Keratinocyte (primary cell): ENCODE measurements at regions not wholly inside any gene's neighbourhood (a gene's known extent, or its start where the extent isn't known, plus 50 kb on each side); places are given as distances from the start of the nearest gene placed in this dataset.

Experiments used
- DNase-seq: peaks from one replicate; pipeline ENCODE4 v3.0.0-alpha.2; 2011; ENCODE audit warnings: low read depth, missing footprints, low spot score
- FAIRE-seq: peaks from 2 replicates; lab custom pipeline; 2011; peaks lifted over from hg19 to GRCh38; lab: Jason Lieb, UNC
- H2AFZ ChIP-seq: 2 replicates; pipeline ENCODE4 v1.6.0; 2012; ENCODE audit warnings: low read length, control low read depth, inconsistent platforms; ENCODE audit not compliant: control insufficient read depth
- H3K27ac ChIP-seq: 2 replicates; pipeline ENCODE4 v1.5.1; 2011; ENCODE audit warnings: low read length; ENCODE audit not compliant: control insufficient read depth, insufficient read depth
- H3K27me3 ChIP-seq: 3 replicates; pipeline ENCODE4 v1.6.0; 2011; ENCODE audit warnings: low read length; ENCODE audit not compliant: control insufficient read depth, insufficient read depth; ENCODE audit errors: extremely low read depth
- H3K36me3 ChIP-seq, 2 experiments: 2 replicates in 1 of 2; 3 replicates in 1 of 2; pipeline ENCODE4 v1.5.1; 2011; ENCODE audit warnings: low read length in 2 of 2, mild to moderate bottlenecking in 1 of 2; ENCODE audit not compliant: control insufficient read depth in 2 of 2, insufficient read depth in 2 of 2; ENCODE audit errors: extremely low read depth in 1 of 2
- H3K4me1 ChIP-seq: 3 replicates; pipeline ENCODE4 v1.5.1; 2011; ENCODE audit warnings: low read length; ENCODE audit not compliant: control insufficient read depth, insufficient read depth; ENCODE audit errors: extremely low read depth
- H3K4me2 ChIP-seq: 3 replicates; pipeline ENCODE4 v1.6.0; 2011; ENCODE audit warnings: low read depth, low read length; ENCODE audit not compliant: control insufficient read depth, insufficient read depth; ENCODE audit errors: extremely low read depth
- H3K4me3 ChIP-seq, 3 experiments: fragments of 200-600 bp in 1 of 3; sonication (generic) in 1 of 3; 2 replicates in 2 of 3; 3 replicates in 1 of 3; pipeline ENCODE4 v1.5.1; 2011 to 2016; ENCODE audit warnings: low read length in 3 of 3, mild to moderate bottlenecking in 3 of 3, control low read depth in 2 of 3, inconsistent platforms in 1 of 3, low read depth in 1 of 3, mixed read lengths in 1 of 3, mixed run types in 1 of 3, moderate library complexity in 1 of 3; ENCODE audit not compliant: control insufficient read depth in 2 of 3, insufficient read depth in 2 of 3; ENCODE audit errors: extremely low read depth in 1 of 3
- H3K79me2 ChIP-seq: 2 replicates; pipeline ENCODE4 v1.6.0; 2012; ENCODE audit warnings: low read length; ENCODE audit not compliant: control insufficient read depth, insufficient read depth
- H3K9ac ChIP-seq: 3 replicates; pipeline ENCODE4 v1.6.0; 2011; ENCODE audit warnings: low read length; ENCODE audit not compliant: control insufficient read depth, insufficient read depth; ENCODE audit errors: extremely low read depth
- H3K9me1 ChIP-seq: 3 replicates; pipeline ENCODE4 v1.6.0; 2011; ENCODE audit warnings: low read length; ENCODE audit not compliant: control insufficient read depth, insufficient read depth; ENCODE audit errors: extremely low read depth
- H3K9me3 ChIP-seq: 2 replicates; pipeline ENCODE4 v1.5.1; 2012; ENCODE audit warnings: low read depth, low read length; ENCODE audit not compliant: control insufficient read depth
- H4K20me1 ChIP-seq: 3 replicates; pipeline ENCODE4 v1.6.0; 2011; ENCODE audit warnings: low read length; ENCODE audit not compliant: control insufficient read depth, insufficient read depth; ENCODE audit errors: extremely low read depth
- CTCF ChIP-seq, 3 experiments: IDR thresholded peaks in 1 of 3; conservative IDR thresholded peaks in 1 of 3; optimal IDR thresholded peaks in 1 of 3; 2 replicates in 2 of 3; 3 replicates in 1 of 3; pipeline versions ENCODE3 to v1.5.1; 2011; ENCODE audit warnings: low read length in 3 of 3, mild to moderate bottlenecking in 3 of 3, moderate library complexity in 2 of 3, control low read depth in 1 of 3, inconsistent platforms in 1 of 3; ENCODE audit not compliant: insufficient read depth in 2 of 3; ENCODE audit errors: extremely low read depth in 1 of 3
- EZH2 ChIP-seq: IDR thresholded peaks from one replicate; pipeline ENCODE4 v1.6.1; 2012; ENCODE audit warnings: inconsistent platforms, mild to moderate bottlenecking, low read length, moderate library complexity
- dilution Hi-C: fragments of 300-500 bp; cut with MboI; formaldehyde crosslinking; loops from one replicate; pipeline ENCODE4 v1.7.0; 2020; ENCODE audit warnings: low sequenced_read_pairs; ENCODE audit not compliant: extremely low pct_ligation_motif_present

- Histone ChIP-seq H3K4me1 (peaks cover 4% of the 10 kb centered on the region), H3K9ac (no peak overlapping the region), H3K4me3 (no peak overlapping the region), H2AFZ (no peak overlapping the region), H3K36me3 (no peaks in the 10 kb centered on the region), H4K20me1 (no peaks in the 10 kb centered on the region), H3K9me3 (no peaks in the 10 kb centered on the region), H3K27me3 (no peaks in the 10 kb centered on the region), H3K9me1 (no peaks in the 10 kb centered on the region), H3K79me2 (no peaks in the 10 kb centered on the region), H3K4me2 (no peak overlapping the region), H3K27ac (no peak overlapping the region)
- FAIRE-seq (no peak), DNase-seq (no peak)
- TF ChIP-seq EZH2 (no peak), CTCF (optimal IDR thresholded peaks at IDR 0.05 in 1 of 3, IDR thresholded peaks at IDR 0.05 in 1 of 3, conservative IDR thresholded peaks at IDR 0.05 in 1 of 3; ENCODE audit: extremely low read depth in 1 of 3, insufficient read depth in 2 of 3, low read length in 3 of 3) (no peak)
- dilution Hi-C loops: no loop called here
Observed at GRCh38 chr9:91148306-91148705, 213.4 kb downstream of the AUH start.

GRCh38 chr9:91150273-91150997 is 211.3 kb downstream of the AUH start:
- Histone ChIP-seq H3K9me3 (no peaks in the 10 kb centered on the region), H3K9me1 (no peaks in the 10 kb centered on the region), H3K27me3 (no peaks in the 10 kb centered on the region), H3K9ac (no peak overlapping the region), H2AFZ (no peak overlapping the region), H4K20me1 (no peaks in the 10 kb centered on the region), H3K27ac (no peak overlapping the region), H3K79me2 (no peaks in the 10 kb centered on the region), H3K4me2 (no peak overlapping the region), H3K4me3 (no peak overlapping the region), H3K4me1 (peaks cover 4% of the 10 kb centered on the region), H3K36me3 (no peaks in the 10 kb centered on the region)
- no peak for DNase-seq
- no peak for TF ChIP-seq EZH2
- FAIRE-seq: no peak
- dilution Hi-C loops: no loop called here
